ENCODE measurements at regions not wholly inside any gene's neighbourhood (a gene's known extent, or its start where the extent isn't known, plus 50 kb on each side); places are given as distances from the start of the nearest gene placed in this dataset.
"Not testable (repeated sequence)": the region's sequence is repeated elsewhere in the genome, so short reads cannot be mapped to it uniquely, and the experiment has no call there.

DNA sequence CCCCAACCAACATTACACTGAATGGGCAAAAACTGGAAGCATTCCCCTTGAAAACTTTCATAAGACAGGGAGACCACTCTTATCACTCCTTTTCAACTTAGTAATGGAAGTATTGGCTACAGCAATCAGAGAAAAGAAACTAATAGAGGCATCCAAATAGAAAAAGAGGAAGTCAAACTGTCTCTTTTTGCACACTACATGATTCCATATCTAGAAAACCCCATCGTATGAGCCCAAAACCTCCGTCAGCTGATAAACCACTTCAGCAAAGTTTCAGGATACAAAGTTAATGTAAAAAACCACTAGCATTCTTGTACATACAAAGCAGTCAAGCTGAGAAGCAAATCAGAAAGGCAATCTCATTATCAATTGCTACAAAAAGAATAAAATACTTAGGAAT lies 580.4 kb upstream of the PTCHD4 start:
- FAIRE-seq (no peak), DNase-seq (ENCODE audit: insufficient read length) (no peak)
- TF ChIP-seq POLR2A (IDR thresholded peaks at IDR 0.05; ENCODE audit: low read depth, low read length) = no peak

DNA sequence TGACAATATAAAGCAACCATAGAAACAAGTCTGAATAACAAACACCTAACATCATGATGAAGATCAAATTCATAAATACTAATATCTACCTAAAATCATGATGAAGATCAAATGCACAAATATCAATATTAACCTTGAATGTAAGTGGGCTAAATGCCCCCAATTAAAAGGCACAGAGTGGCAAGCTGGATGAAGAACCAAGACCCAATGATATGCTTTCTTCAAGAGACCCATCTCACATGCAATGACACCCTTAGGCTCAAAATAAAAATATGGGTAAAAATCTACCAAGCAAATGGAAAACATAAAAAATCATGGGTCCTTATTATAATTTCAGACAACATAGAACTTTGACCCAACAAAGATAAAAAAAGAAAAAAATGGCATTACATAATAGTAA lies 578.5 kb upstream of the PTCHD4 start:
- no peak for DNase-seq (ENCODE audit: insufficient read length)
- no peak for TF ChIP-seq POLR2A (IDR thresholded peaks at IDR 0.05; ENCODE audit: low read depth, low read length)
- no peak for TF ChIP-seq TAF1 (IDR thresholded peaks at IDR 0.05; ENCODE audit: borderline replicate concordance, low read depth, low read length)
- no peak for TF ChIP-seq POLR2AphosphoS5 (IDR thresholded peaks at IDR 0.05; ENCODE audit: low read depth, low read length)
- FAIRE-seq = no peak

DNA sequence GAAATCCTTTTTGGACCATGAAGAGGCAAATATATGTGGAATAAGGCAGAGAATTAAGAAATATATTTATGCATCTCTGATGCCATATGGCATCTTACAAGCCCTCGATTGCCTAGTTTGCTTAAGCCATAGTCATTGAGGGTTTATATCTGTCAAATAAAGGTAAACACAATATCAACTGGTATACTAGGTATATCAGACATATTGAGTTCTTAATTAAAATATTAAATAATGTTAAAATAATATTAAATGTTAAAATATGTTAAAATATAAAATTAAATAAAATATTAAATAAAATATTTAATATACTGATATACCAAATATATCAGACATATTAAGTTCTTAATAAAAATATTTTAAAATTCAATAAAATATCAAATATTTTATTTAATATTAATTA lies 567.4 kb upstream of the PTCHD4 start:
- FAIRE-seq (no peak), DNase-seq (ENCODE audit: insufficient read length) (no peak)
- TF ChIP-seq POLR2AphosphoS5 (IDR thresholded peaks at IDR 0.05; ENCODE audit: low read depth, low read length) (no peak), POLR2A (IDR thresholded peaks at IDR 0.05; ENCODE audit: low read depth, low read length) (no peak), TAF1 (IDR thresholded peaks at IDR 0.05; ENCODE audit: borderline replicate concordance, low read depth, low read length) (no peak)

DNA sequence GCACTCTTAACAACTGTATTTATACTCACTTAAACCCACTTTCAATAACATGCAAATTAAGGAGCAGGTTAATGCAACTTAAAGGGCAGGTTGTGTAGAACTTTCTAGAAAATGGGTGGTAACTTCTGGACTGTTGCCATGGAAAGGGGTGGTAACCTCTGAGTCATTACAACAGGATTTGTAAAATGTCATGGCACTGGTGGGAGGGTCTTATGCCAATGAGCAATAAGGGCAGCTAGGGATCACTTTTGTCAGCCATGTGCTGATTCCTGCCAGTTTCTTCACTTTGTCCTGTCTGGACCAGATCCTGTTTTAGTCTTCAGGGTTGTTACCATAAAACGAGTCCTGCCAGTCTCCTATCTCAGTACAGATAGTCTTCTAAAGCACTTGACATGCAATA lies 560.5 kb upstream of the PTCHD4 start:
- no peak for TF ChIP-seq POLR2AphosphoS5 (IDR thresholded peaks at IDR 0.05; ENCODE audit: low read depth, low read length)
- TF ChIP-seq TAF1 (IDR thresholded peaks at IDR 0.05; ENCODE audit: borderline replicate concordance, low read depth, low read length) = no peak
- DNase-seq (ENCODE audit: insufficient read length) = no peak
- FAIRE-seq = no peak

DNA sequence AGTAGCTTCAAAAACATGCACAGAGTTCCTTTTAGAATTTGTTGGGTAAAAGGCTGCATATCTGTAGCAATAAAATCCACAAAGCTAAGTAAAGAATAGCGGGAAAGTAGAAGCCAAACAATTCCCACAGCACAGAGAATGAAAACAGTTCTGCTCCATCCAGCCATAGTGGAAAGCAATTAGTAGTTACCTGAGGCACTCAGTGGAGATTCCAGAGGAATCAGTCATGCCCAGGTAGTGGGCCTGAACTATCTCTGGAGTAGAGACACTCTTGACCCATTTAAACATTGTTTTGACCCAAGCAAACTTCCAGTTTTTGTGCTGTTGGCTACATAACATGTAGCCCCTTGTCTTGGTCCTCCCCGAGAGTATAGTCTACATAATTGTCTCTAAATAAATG lies 559.5 kb upstream of the PTCHD4 start:
- no peak for DNase-seq (ENCODE audit: insufficient read length)
- FAIRE-seq = no peak
- no peak for TF ChIP-seq POLR2AphosphoS5 (IDR thresholded peaks at IDR 0.05; ENCODE audit: low read depth, low read length)
- TF ChIP-seq POLR2A (IDR thresholded peaks at IDR 0.05; ENCODE audit: low read depth, low read length) = no peak
- TF ChIP-seq TAF1 (IDR thresholded peaks at IDR 0.05; ENCODE audit: borderline replicate concordance, low read depth, low read length) = no peak

DNA sequence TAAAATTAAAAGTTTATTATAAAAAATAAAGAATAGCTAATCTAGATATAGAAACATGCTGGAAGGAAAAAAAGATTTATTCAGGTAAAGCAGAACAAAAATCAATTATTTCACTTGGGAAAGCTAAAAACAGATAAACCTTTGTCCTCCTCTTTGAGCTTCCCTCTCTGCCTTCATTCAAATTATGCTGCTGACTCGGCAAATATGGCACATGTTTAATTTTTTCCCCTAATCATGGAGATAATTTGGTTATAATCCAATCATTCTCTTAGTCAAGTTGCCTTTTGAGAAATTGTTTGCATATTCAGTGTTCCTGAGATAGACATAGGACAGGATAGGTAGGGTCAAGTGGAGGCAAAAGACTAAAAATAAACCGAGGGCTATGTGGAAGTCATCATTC lies 556.8 kb upstream of the PTCHD4 start:
- TF ChIP-seq TAF1 (IDR thresholded peaks at IDR 0.05; ENCODE audit: borderline replicate concordance, low read depth, low read length) (no peak), POLR2A (IDR thresholded peaks at IDR 0.05; ENCODE audit: low read depth, low read length) (no peak), POLR2AphosphoS5 (IDR thresholded peaks at IDR 0.05; ENCODE audit: low read depth, low read length) (no peak)

DNA sequence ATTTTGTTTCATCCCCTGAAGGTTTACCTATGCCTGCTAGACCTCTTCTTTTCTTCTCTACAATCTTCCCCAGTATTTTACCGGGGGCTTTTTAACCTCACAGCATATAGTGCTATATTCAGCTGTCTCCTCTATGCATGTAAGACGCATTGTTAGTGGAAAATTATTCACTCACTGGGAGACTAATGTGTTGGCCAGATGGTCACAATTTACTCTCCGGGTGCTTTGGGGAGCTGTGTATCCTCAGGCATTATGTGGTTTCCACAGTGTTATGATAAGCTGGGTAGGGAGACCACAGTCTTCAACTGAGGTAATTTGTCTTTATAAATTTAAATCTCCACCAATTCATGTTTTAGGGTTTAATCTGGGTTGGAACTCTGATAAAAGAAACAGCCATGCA lies 553.8 kb upstream of the PTCHD4 start:
- DNase-seq (ENCODE audit: insufficient read length) = no peak
- no peak for FAIRE-seq
- TF ChIP-seq POLR2A (IDR thresholded peaks at IDR 0.05; ENCODE audit: low read depth, low read length) = no peak

More for the DNA sequence above, 556.8 kb upstream of the PTCHD4 start:
- FAIRE-seq = no peak
- DNase-seq (ENCODE audit: insufficient read length) = no peak

DNA sequence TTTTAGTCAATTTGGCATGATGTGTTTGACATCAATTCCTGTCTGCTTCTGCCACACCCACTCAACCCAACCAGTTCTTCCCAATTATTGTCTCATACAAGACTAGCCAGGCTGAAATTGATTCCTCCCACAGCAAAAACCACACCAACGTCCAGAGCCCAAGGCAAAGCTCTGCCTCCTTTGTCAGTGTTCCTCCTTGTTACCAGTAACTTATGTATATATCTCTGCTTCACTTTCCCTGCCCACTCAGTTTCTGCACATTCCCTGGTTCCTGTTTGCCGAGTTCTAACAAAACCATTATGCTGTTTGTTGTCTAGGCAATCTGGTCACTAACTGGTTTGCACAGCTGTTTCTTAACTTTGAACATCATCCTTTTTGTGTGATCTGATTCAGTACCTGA lies 547.9 kb upstream of the PTCHD4 start:
- TF ChIP-seq POLR2A (IDR thresholded peaks at IDR 0.05; ENCODE audit: low read depth, low read length) (no peak), POLR2AphosphoS5 (IDR thresholded peaks at IDR 0.05; ENCODE audit: low read depth, low read length) (no peak), TAF1 (IDR thresholded peaks at IDR 0.05; ENCODE audit: borderline replicate concordance, low read depth, low read length) (no peak)
- FAIRE-seq (no peak), DNase-seq (ENCODE audit: insufficient read length) (no peak)

DNA sequence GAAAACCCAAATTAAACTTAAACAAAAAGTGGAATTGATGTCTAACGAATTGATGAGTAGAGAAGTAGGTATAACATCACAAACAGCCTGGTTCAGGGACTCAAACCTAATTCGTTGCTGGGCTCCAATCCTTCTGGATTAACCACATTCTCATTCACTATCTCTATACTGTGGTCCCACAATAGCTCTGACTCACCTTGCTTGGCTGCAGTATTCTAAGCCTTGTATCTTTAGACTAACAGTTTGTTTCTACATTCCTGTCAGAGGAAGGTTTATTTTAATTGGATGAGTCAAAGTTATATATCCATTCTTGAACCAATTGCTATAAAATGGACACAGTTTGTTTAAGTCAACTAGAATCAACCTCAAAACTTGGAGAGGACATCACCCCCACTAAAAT lies 530.5 kb upstream of the PTCHD4 start:
- TF ChIP-seq POLR2AphosphoS5 (IDR thresholded peaks at IDR 0.05; ENCODE audit: low read depth, low read length) = no peak
- no peak for TF ChIP-seq POLR2A (IDR thresholded peaks at IDR 0.05; ENCODE audit: low read depth, low read length)
- TF ChIP-seq TAF1 (IDR thresholded peaks at IDR 0.05; ENCODE audit: borderline replicate concordance, low read depth, low read length) = no peak
- DNase-seq (ENCODE audit: insufficient read length) (no peak), FAIRE-seq (no peak)

DNA sequence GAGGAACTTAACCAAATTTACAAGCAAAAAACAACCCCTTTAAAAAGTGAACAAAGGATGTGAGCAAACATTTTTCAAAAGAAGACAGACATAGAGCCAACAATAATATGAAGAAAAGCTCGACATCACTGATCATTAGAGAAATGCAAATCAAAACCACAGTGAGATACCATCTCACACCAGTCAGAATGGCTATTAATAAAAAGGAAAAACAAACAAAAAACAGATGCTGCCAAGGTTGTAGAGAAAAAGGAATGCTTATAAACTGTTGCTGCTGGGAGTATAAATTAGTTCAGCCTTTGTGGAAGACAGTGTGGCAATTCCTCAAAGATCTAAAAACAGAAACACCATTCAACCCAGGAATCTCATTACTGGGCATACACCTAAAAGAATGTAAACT lies 527.8 kb upstream of the PTCHD4 start:
- DNase-seq (ENCODE audit: insufficient read length); FAIRE-seq: not testable (repeated sequence)

DNA sequence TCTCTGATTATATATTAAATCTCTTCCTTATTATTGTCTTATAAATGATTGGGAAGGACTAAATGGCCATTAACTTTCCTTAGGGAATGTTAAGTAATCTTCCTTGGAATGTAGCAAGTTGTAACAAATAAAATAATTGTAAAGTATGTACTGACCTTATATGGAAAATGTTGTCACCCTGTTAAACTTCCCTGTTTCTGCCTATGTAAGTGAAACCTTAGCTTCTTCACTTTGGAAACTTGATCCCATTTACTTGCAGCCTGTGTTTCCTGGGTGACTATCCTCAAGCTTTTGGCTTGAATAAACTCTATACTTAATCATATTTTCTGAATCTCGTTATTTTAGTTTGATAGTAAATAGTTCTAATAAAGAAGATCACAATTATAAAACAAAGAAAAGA lies 519.5 kb upstream of the PTCHD4 start:
- TF ChIP-seq TAF1 (IDR thresholded peaks at IDR 0.05; ENCODE audit: borderline replicate concordance, low read depth, low read length) (no peak), POLR2A (IDR thresholded peaks at IDR 0.05; ENCODE audit: low read depth, low read length) (no peak), POLR2AphosphoS5 (IDR thresholded peaks at IDR 0.05; ENCODE audit: low read depth, low read length) (no peak)
- FAIRE-seq = no peak

DNA sequence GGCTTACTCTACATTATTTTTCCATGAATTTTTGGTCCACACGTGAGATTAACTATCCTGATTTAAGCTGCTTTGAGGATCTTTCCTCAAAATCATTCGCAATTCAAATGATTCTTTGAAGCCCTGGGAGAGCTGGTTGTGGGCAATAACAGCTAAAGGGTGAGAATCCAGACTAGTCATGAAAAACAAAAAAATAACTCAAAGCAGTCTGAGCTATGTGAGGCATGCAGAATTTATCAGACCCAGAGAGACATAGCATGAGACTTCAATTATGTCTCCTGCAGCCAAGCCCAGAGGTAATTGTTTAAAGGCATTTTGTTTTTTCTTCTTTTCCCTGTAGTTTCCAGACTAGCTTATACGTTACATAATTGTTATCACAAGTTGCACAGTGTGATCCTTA lies 517.3 kb upstream of the PTCHD4 start:
- TF ChIP-seq POLR2AphosphoS5 (IDR thresholded peaks at IDR 0.05; ENCODE audit: low read depth, low read length) = no peak
- TF ChIP-seq POLR2A (IDR thresholded peaks at IDR 0.05; ENCODE audit: low read depth, low read length) = no peak
- TF ChIP-seq TAF1 (IDR thresholded peaks at IDR 0.05; ENCODE audit: borderline replicate concordance, low read depth, low read length) = no peak
- FAIRE-seq (no peak), DNase-seq (ENCODE audit: insufficient read length) (no peak)

More for the DNA sequence above, 519.5 kb upstream of the PTCHD4 start:
- no peak for DNase-seq (ENCODE audit: insufficient read length)

DNA sequence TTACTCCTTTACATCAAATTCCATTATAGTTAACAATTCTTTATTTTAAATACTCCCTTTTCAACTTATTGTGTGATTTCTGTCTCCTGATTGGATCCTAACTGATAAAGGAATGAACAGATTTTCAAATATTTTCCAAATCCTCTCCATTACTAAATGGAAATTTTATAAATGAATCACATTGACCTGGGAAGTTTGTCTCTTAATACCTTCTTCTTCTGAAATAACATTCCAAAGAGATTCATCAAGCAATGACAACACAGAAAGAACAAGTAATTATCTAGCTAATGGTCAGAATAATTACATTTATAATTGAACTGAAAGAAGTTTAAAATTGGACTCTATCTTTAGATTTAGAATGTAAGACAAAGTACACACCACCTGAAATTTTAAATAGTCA lies 515.4 kb upstream of the PTCHD4 start:
- FAIRE-seq (no peak), DNase-seq (ENCODE audit: insufficient read length) (no peak)
- no peak for TF ChIP-seq POLR2AphosphoS5 (IDR thresholded peaks at IDR 0.05; ENCODE audit: low read depth, low read length)
- no peak for TF ChIP-seq POLR2A (IDR thresholded peaks at IDR 0.05; ENCODE audit: low read depth, low read length)
- TF ChIP-seq TAF1 (IDR thresholded peaks at IDR 0.05; ENCODE audit: borderline replicate concordance, low read depth, low read length) = no peak
